ENCODE measurements at regions not wholly inside any gene's neighbourhood (a gene's known extent, or its start where the extent isn't known, plus 50 kb on each side); places are given as distances from the start of the nearest gene placed in this dataset.

GRCh38 chr6:166738386-166739116 is 111.5 kb upstream of the RPS6KA2 start:
- H3K36me3 ChIP-seq (ENCODE audit: control insufficient read depth, insufficient read depth, low read length), result no peaks in the 10 kb centered on the region
- H3K4me1 ChIP-seq (ENCODE audit: control insufficient read depth, insufficient read depth, low read length), result peaks cover 18% of the 10 kb centered on the region
- no peak overlapping the region for H3K27ac ChIP-seq (ENCODE audit: low read depth, low read length)
- no peak overlapping the region for H3K4me3 ChIP-seq (ENCODE audit: low read depth, low read length)
- WGBS (ENCODE audit: insufficient coverage), result 100% methylated on average over 1 of the region's 7 CpGs
- no peak for DNase-seq (ENCODE audit: low read depth in 4 of 6, low spot score in 6 of 6)
- H3K27me3 ChIP-seq (ENCODE audit: control insufficient read depth, insufficient read depth, low read length), result no peaks in the 10 kb centered on the region
- no peaks in the 10 kb centered on the region for H3K9me3 ChIP-seq (ENCODE audit: control insufficient read depth, insufficient read depth, low read length)

- Histone ChIP-seq H3K4me3 (ENCODE audit: low read depth, low read length) (no peak overlapping the region), H3K9me3 (ENCODE audit: control insufficient read depth, insufficient read depth, low read length) (no peaks in the 10 kb centered on the region), H3K27ac (ENCODE audit: low read depth, low read length) (no peak overlapping the region), H3K27me3 (ENCODE audit: control insufficient read depth, insufficient read depth, low read length) (no peaks in the 10 kb centered on the region), H3K36me3 (ENCODE audit: control insufficient read depth, insufficient read depth, low read length) (no peaks in the 10 kb centered on the region), H3K4me1 (ENCODE audit: control insufficient read depth, insufficient read depth, low read length) (peaks cover 6% of the 10 kb centered on the region)
- DNase-seq (ENCODE audit: low read depth in 4 of 6, low spot score in 6 of 6), result peak in 1 of 6 donors; percentile 63
- WGBS (ENCODE audit: insufficient coverage), result 55% methylated on average over 3 of the region's 7 CpGs
Measured at GRCh38 chr6:166737261-166737660, 110.2 kb upstream of the RPS6KA2 start.

- Histone ChIP-seq H3K9me3 (ENCODE audit: control insufficient read depth, insufficient read depth, low read length) (no peaks in the 10 kb centered on the region), H3K27ac (ENCODE audit: low read depth, low read length) (no peak overlapping the region), H3K27me3 (ENCODE audit: control insufficient read depth, insufficient read depth, low read length) (no peaks in the 10 kb centered on the region), H3K4me1 (ENCODE audit: control insufficient read depth, insufficient read depth, low read length) (peaks cover 2% of the 10 kb centered on the region), H3K4me3 (ENCODE audit: low read depth, low read length) (no peak overlapping the region), H3K36me3 (ENCODE audit: control insufficient read depth, insufficient read depth, low read length) (no peaks in the 10 kb centered on the region)
- WGBS (ENCODE audit: insufficient coverage), result 50% methylated on average over 2 of the region's 6 CpGs
- DNase-seq (ENCODE audit: low read depth in 4 of 6, low spot score in 6 of 6), result no peak
Measured at GRCh38 chr6:166736634-166737033, 109.6 kb upstream of the RPS6KA2 start.

GRCh38 chr6:166733900-166734299 is 106.8 kb upstream of the RPS6KA2 start:
- Histone ChIP-seq H3K9me3 (ENCODE audit: control insufficient read depth, insufficient read depth, low read length) (no peaks in the 10 kb centered on the region), H3K4me3 (ENCODE audit: low read depth, low read length) (no peak overlapping the region), H3K27ac (ENCODE audit: low read depth, low read length) (no peak overlapping the region), H3K27me3 (ENCODE audit: control insufficient read depth, insufficient read depth, low read length) (no peaks in the 10 kb centered on the region), H3K4me1 (ENCODE audit: control insufficient read depth, insufficient read depth, low read length) (no peaks in the 10 kb centered on the region), H3K36me3 (ENCODE audit: control insufficient read depth, insufficient read depth, low read length) (no peaks in the 10 kb centered on the region)
- DNase-seq (ENCODE audit: low read depth in 4 of 6, low spot score in 6 of 6), result no peak
- 80% methylated on average over 1 of the region's 4 CpGs for WGBS (ENCODE audit: insufficient coverage)

GRCh38 chr6:166729658-166730057 is 102.6 kb upstream of the RPS6KA2 start:
- H3K27ac ChIP-seq (ENCODE audit: low read depth, low read length), result no peak overlapping the region
- no peaks in the 10 kb centered on the region for H3K4me1 ChIP-seq (ENCODE audit: control insufficient read depth, insufficient read depth, low read length)
- no peaks in the 10 kb centered on the region for H3K27me3 ChIP-seq (ENCODE audit: control insufficient read depth, insufficient read depth, low read length)
- 83% methylated on average over 1 of the region's 5 CpGs for WGBS (ENCODE audit: insufficient coverage)
- no peak overlapping the region for H3K4me3 ChIP-seq (ENCODE audit: low read depth, low read length)
- no peaks in the 10 kb centered on the region for H3K36me3 ChIP-seq (ENCODE audit: control insufficient read depth, insufficient read depth, low read length)
- H3K9me3 ChIP-seq (ENCODE audit: control insufficient read depth, insufficient read depth, low read length), result no peaks in the 10 kb centered on the region
- DNase-seq (ENCODE audit: low read depth in 4 of 6, low spot score in 6 of 6), result no peak

- H3K4me1 ChIP-seq (ENCODE audit: control insufficient read depth, insufficient read depth, low read length), result no peaks in the 10 kb centered on the region
- no peak for DNase-seq (ENCODE audit: low read depth in 4 of 6, low spot score in 6 of 6)
- WGBS (ENCODE audit: insufficient coverage), result 74% methylated on average over 6 of the region's 7 CpGs
- H3K27me3 ChIP-seq (ENCODE audit: control insufficient read depth, insufficient read depth, low read length), result no peaks in the 10 kb centered on the region
- H3K27ac ChIP-seq (ENCODE audit: low read depth, low read length), result no peak overlapping the region
- no peaks in the 10 kb centered on the region for H3K9me3 ChIP-seq (ENCODE audit: control insufficient read depth, insufficient read depth, low read length)
- no peak overlapping the region for H3K4me3 ChIP-seq (ENCODE audit: low read depth, low read length)
- no peaks in the 10 kb centered on the region for H3K36me3 ChIP-seq (ENCODE audit: control insufficient read depth, insufficient read depth, low read length)
Measured at GRCh38 chr6:166728884-166729530, 102.0 kb upstream of the RPS6KA2 start.

- WGBS (ENCODE audit: insufficient coverage), result 93% methylated on average over 6 of the region's 7 CpGs
- no peak overlapping the region for H3K4me3 ChIP-seq (ENCODE audit: low read depth, low read length)
- no peaks in the 10 kb centered on the region for H3K27me3 ChIP-seq (ENCODE audit: control insufficient read depth, insufficient read depth, low read length)
- H3K9me3 ChIP-seq (ENCODE audit: control insufficient read depth, insufficient read depth, low read length), result no peaks in the 10 kb centered on the region
- peaks cover 3% of the 10 kb centered on the region for H3K4me1 ChIP-seq (ENCODE audit: control insufficient read depth, insufficient read depth, low read length)
- H3K27ac ChIP-seq (ENCODE audit: low read depth, low read length), result no peak overlapping the region
- H3K36me3 ChIP-seq (ENCODE audit: control insufficient read depth, insufficient read depth, low read length), result no peaks in the 10 kb centered on the region
- no peak for DNase-seq (ENCODE audit: low read depth in 4 of 6, low spot score in 6 of 6)
Measured at GRCh38 chr6:166726201-166726600, 99.2 kb upstream of the RPS6KA2 start.

GRCh38 chr6:166725571-166725970 is 98.5 kb upstream of the RPS6KA2 start:
- 92% methylated on average over 14 of the region's 15 CpGs for WGBS (ENCODE audit: insufficient coverage)
- no peaks in the 10 kb centered on the region for H3K27me3 ChIP-seq (ENCODE audit: control insufficient read depth, insufficient read depth, low read length)
- H3K36me3 ChIP-seq (ENCODE audit: control insufficient read depth, insufficient read depth, low read length), result no peaks in the 10 kb centered on the region
- peaks cover 3% of the 10 kb centered on the region for H3K4me1 ChIP-seq (ENCODE audit: control insufficient read depth, insufficient read depth, low read length)
- H3K9me3 ChIP-seq (ENCODE audit: control insufficient read depth, insufficient read depth, low read length), result no peaks in the 10 kb centered on the region
- no peak overlapping the region for H3K27ac ChIP-seq (ENCODE audit: low read depth, low read length)
- DNase-seq (ENCODE audit: low read depth in 4 of 6, low spot score in 6 of 6), result no peak
- no peak overlapping the region for H3K4me3 ChIP-seq (ENCODE audit: low read depth, low read length)

GRCh38 chr6:166724576-166724975 is 97.5 kb upstream of the RPS6KA2 start:
- peaks cover 3% of the 10 kb centered on the region for H3K4me1 ChIP-seq (ENCODE audit: control insufficient read depth, insufficient read depth, low read length)
- no peaks in the 10 kb centered on the region for H3K36me3 ChIP-seq (ENCODE audit: control insufficient read depth, insufficient read depth, low read length)
- H3K4me3 ChIP-seq (ENCODE audit: low read depth, low read length), result no peak overlapping the region
- H3K27me3 ChIP-seq (ENCODE audit: control insufficient read depth, insufficient read depth, low read length), result no peaks in the 10 kb centered on the region
- no peaks in the 10 kb centered on the region for H3K9me3 ChIP-seq (ENCODE audit: control insufficient read depth, insufficient read depth, low read length)
- DNase-seq (ENCODE audit: low read depth in 4 of 6, low spot score in 6 of 6), result no peak
- H3K27ac ChIP-seq (ENCODE audit: low read depth, low read length), result no peak overlapping the region
- 96% methylated on average over 5 of the region's 8 CpGs for WGBS (ENCODE audit: insufficient coverage)

- Histone ChIP-seq H3K4me1 (ENCODE audit: control insufficient read depth, insufficient read depth, low read length) (peaks cover 3% of the 10 kb centered on the region), H3K9me3 (ENCODE audit: control insufficient read depth, insufficient read depth, low read length) (no peaks in the 10 kb centered on the region), H3K36me3 (ENCODE audit: control insufficient read depth, insufficient read depth, low read length) (no peaks in the 10 kb centered on the region), H3K4me3 (ENCODE audit: low read depth, low read length) (no peak overlapping the region), H3K27me3 (ENCODE audit: control insufficient read depth, insufficient read depth, low read length) (no peaks in the 10 kb centered on the region), H3K27ac (ENCODE audit: low read depth, low read length) (no peak overlapping the region)
- WGBS (ENCODE audit: insufficient coverage), result 90% methylated on average over 6 of the region's 11 CpGs
- DNase-seq (ENCODE audit: low read depth in 4 of 6, low spot score in 6 of 6), result no peak
Measured at GRCh38 chr6:166722785-166723184, 95.7 kb upstream of the RPS6KA2 start.
